ENCODE measurements at regions not wholly inside any gene's neighbourhood (a gene's known extent, or its start where the extent isn't known, plus 50 kb on each side); places are given as distances from the start of the nearest gene placed in this dataset.

- DNase-seq = no peak
These were observed 55.9 kb upstream of the TMCC3 start for GRCh38 chr12:94706250-94706661.

- no peak for DNase-seq
These were observed 55.3 kb upstream of the TMCC3 start for GRCh38 chr12:94705676-94706075.

GRCh38 chr12:94704452-94705306 is 54.3 kb upstream of the TMCC3 start:
- DNase-seq = no peak

- DNase-seq = no peak
These were observed 52.3 kb upstream of the TMCC3 start for GRCh38 chr12:94702696-94703095.

GRCh38 chr12:94701711-94702110 is 51.4 kb upstream of the TMCC3 start:
- DNase-seq = no peak

GRCh38 chr12:94700662-94701061 is 50.3 kb upstream of the TMCC3 start:
- no peak for DNase-seq
